Colonic mucosa (tissue), 4 donors: ENCODE measurements at regions not wholly inside any gene's neighbourhood (a gene's known extent, or its start where the extent isn't known, plus 50 kb on each side); places are given as distances from the start of the nearest gene placed in this dataset.
"Not testable (repeated sequence)": the region's sequence is repeated elsewhere in the genome, so short reads cannot be mapped to it uniquely, and the experiment has no call there.

ENCODE experiments used
- DNase-seq: peaks from one replicate; pipeline ENCODE4 v3.0.0-alpha.2; 2020
- H3K27ac ChIP-seq: fragments of 200-600 bp; one replicate; pipeline ENCODE4 v1.8.0; 2021
- H3K27me3 ChIP-seq: fragments of 200-600 bp; one replicate; pipeline ENCODE4 v1.8.0; 2021
- H3K36me3 ChIP-seq: fragments of 200-600 bp; one replicate; pipeline ENCODE4 v1.8.0; 2021
- H3K4me1 ChIP-seq: fragments of 200-600 bp; one replicate; pipeline ENCODE4 v1.8.0; 2021; ENCODE audit warnings: mild to moderate bottlenecking
- H3K4me3 ChIP-seq: fragments of 200-600 bp; one replicate; pipeline ENCODE4 v1.8.0; 2021
- H3K9ac ChIP-seq, 2 donors: one replicate each; pipeline ENCODE4 v1.7.0; 2013; ENCODE audit warnings: control low read depth in 2 of 2, low read depth in 2 of 2, low read length in 2 of 2
- H3K9me3 ChIP-seq: fragments of 200-600 bp; one replicate; pipeline ENCODE4 v1.8.0; 2021
- CTCF ChIP-seq: fragments of 200-600 bp; IDR thresholded peaks from one replicate; pipeline ENCODE4 v1.8.0; 2022; ENCODE audit warnings: antibody characterized with exemption, mild to moderate bottlenecking
- intact Hi-C: fragments of 100-400 bp; cut with DNase I; formaldehyde crosslinking; loops from one replicate; pipeline ENCODE4 v1.14.1; 2022
- donor health status: healthy.
- donor health status: DM: no; HTN: no; CAD: no.
- donor health status: DM: no; HTN: no; CAD: no.

GRCh38 chr3:161631536-161631935 lies 134.9 kb downstream of the OTOL1 start:
- Histone ChIP-seq H3K4me3 (no peak overlapping the region), H3K27ac (no peak overlapping the region), H3K4me1 (no peaks in the 10 kb centered on the region), H3K27me3 (no peaks in the 10 kb centered on the region), H3K9ac (no peak overlapping the region), H3K36me3 (no peaks in the 10 kb centered on the region), H3K9me3 (no peaks in the 10 kb centered on the region)
- DNase-seq = no peak
- no peak for TF ChIP-seq CTCF
- intact Hi-C loops = no loop called here

DNA sequence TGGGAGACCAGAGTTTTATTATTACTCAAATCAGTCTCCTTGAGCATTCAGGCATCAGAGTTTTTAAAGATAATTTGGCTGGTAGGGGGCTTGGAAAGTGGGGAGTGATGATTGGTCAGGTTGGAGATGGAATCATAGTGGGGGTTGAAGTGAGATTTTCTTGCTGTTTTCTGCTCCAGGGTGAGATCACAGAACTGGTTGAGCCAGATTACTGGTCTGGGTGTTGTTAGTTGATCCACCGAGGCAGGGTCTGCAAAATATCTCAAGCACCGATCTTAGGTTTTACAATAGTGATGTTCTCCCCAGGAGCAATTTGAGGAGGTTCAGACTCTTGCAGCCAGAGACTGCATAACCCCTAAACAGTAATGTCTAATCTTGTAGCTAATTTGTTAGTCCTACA lies 141.0 kb downstream of the OTOL1 start:
- no peaks in the 10 kb centered on the region for H3K27me3 ChIP-seq
- intact Hi-C loops = no loop called here
- H3K4me1 ChIP-seq = no peaks in the 10 kb centered on the region
- H3K9me3 ChIP-seq = no peaks in the 10 kb centered on the region
- no peak for TF ChIP-seq CTCF
- H3K9ac ChIP-seq = no peak overlapping the region
- no peaks in the 10 kb centered on the region for H3K36me3 ChIP-seq
- DNase-seq = no peak
- H3K4me3 ChIP-seq = no peak overlapping the region
- H3K27ac ChIP-seq = no peak overlapping the region

GRCh38 chr3:161639095-161639494 lies 142.5 kb downstream of the OTOL1 start:
- H3K4me3 ChIP-seq, H3K27me3 ChIP-seq, H3K4me1 ChIP-seq, intact Hi-C loops, H3K27ac ChIP-seq, DNase-seq, H3K9ac ChIP-seq, H3K36me3 ChIP-seq, H3K9me3 ChIP-seq: not testable (repeated sequence)

DNA sequence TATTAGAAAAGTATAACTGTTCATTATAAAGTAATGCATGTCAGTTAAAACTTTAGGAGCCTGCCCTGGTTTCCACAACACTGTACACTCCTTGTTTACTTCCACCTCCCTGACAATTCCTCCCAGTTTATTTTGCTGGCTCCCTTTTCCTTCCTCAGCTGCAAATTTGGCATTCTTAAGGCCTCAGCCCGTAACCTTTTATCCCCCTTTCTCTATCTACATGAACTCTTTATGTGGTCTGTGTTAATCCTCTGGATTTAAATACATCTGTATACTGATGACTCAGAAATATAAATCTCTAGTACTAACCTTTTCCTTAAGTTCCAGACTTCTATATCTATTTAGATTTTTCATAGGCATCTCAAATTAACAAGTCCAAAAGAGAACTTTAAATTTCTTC lies 143.6 kb downstream of the OTOL1 start:
- H3K36me3 ChIP-seq = no peaks in the 10 kb centered on the region
- no peak for TF ChIP-seq CTCF
- no peak overlapping the region for H3K4me3 ChIP-seq
- no peak for DNase-seq
- H3K4me1 ChIP-seq = no peaks in the 10 kb centered on the region
- no peaks in the 10 kb centered on the region for H3K9me3 ChIP-seq
- H3K27me3 ChIP-seq = no peaks in the 10 kb centered on the region
- H3K27ac ChIP-seq = no peak overlapping the region
- intact Hi-C loops = no loop called here
- H3K9ac ChIP-seq = no peak overlapping the region

DNA sequence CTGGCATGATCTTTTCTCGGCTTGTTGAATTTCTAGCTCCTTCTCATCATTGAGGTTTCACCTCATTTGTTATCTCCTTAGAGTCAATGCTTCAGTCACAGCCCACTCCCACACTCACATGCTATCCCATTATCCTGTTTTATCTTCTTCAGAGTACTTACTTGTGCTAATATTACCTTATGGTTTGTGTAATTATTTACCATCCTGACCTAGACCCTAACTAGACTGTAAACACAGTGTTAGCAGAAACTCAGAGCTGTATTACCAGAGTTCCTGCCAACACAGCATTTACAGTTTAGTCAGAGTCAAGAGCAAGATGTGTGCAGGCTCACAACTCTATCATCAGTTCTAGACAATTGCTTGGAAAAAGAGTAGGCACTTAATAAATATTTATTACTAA lies 144.7 kb downstream of the OTOL1 start:
- no peak overlapping the region for H3K27ac ChIP-seq
- H3K9me3 ChIP-seq = no peaks in the 10 kb centered on the region
- no peaks in the 10 kb centered on the region for H3K36me3 ChIP-seq
- H3K4me1 ChIP-seq = no peaks in the 10 kb centered on the region
- no peak overlapping the region for H3K9ac ChIP-seq
- intact Hi-C loops = no loop called here
- H3K27me3 ChIP-seq = no peaks in the 10 kb centered on the region
- H3K4me3 ChIP-seq = no peak overlapping the region
- no peak for DNase-seq
- TF ChIP-seq CTCF = no peak

- Histone ChIP-seq H3K4me3 (no peak overlapping the region), H3K36me3 (no peaks in the 10 kb centered on the region), H3K9ac (no peak overlapping the region), H3K27me3 (no peaks in the 10 kb centered on the region), H3K27ac (no peak overlapping the region), H3K9me3 (no peaks in the 10 kb centered on the region), H3K4me1 (no peaks in the 10 kb centered on the region)
- TF ChIP-seq CTCF = no peak
- no peak for DNase-seq
- intact Hi-C loops = no loop called here
These were observed 148.5 kb downstream of the OTOL1 start for GRCh38 chr3:161644891-161645635.
